Activated CD4-positive, alpha-beta T cell treated with anti-CD3 and anti-CD28 coated beads, Interleukin-2, amount 10 ng/mL, durations not matched to agents 7 days and 5 days (primary cell): ENCODE measurements at regions not wholly inside any gene's neighbourhood (a gene's known extent, or its start where the extent isn't known, plus 50 kb on each side); places are given as distances from the start of the nearest gene placed in this dataset.

Source experiments
- CTCF ChIA-PET: fragments of 350-600 bp; sonication (Branson Sonifier 250); formaldehyde crosslinking; loops from one replicate; lab custom pipeline; 2021; ENCODE audit warnings: antibody characterized with exemption; lab: Charles Lee
- POLR2A ChIA-PET: fragments of 350-600 bp; sonication (Branson Sonifier 250); formaldehyde crosslinking; loops from one replicate; lab custom pipeline; 2021; ENCODE audit warnings: antibody characterized with exemption; lab: Charles Lee
- DNase-seq: peaks from one replicate; pipeline ENCODE4 v3.0.0-alpha.2; 2020
- H3K27ac Mint-ChIP-seq: one replicate; pipeline ENCODE4 v1.8.0; 2021; ENCODE audit warnings: mild to moderate bottlenecking, moderate library complexity, mixed read lengths
- H3K27me3 Mint-ChIP-seq: one replicate; pipeline ENCODE4 v1.8.0; 2021; ENCODE audit warnings: mixed read lengths
- H3K36me3 Mint-ChIP-seq: one replicate; pipeline ENCODE4 v1.8.0; 2021; ENCODE audit warnings: low read depth, mixed read lengths
- H3K4me1 Mint-ChIP-seq: one replicate; pipeline ENCODE4 v1.8.0; 2021; ENCODE audit warnings: mixed read lengths
- H3K4me3 Mint-ChIP-seq: one replicate; pipeline ENCODE4 v1.8.0; 2021; ENCODE audit warnings: mild to moderate bottlenecking, moderate library complexity, mixed read lengths
- H3K9me3 Mint-ChIP-seq: one replicate; pipeline ENCODE4 v1.8.0; 2021; ENCODE audit warnings: mixed read lengths

GRCh38 chr2:19651466-19651865 lies 250.3 kb downstream of the TTC32 start:
- Mint-ChIP-seq H3K36me3 (no peaks in the 10 kb centered on the region), H3K4me3 (no peak overlapping the region), H3K9me3 (no peaks in the 10 kb centered on the region), H3K4me1 (no peaks in the 10 kb centered on the region), H3K27me3 (no peaks in the 10 kb centered on the region), H3K27ac (no peak overlapping the region)
- CTCF ChIA-PET = interaction anchor here (0.6 to 0.7 kb wide), 2 partner anchors 142 to 910 kb away, joined by 3 read pairs; no protein-coding TSS in a partner anchor
- POLR2A ChIA-PET = no interaction called here
- no peak for DNase-seq

- Mint-ChIP-seq H3K4me3 (no peak overlapping the region), H3K9me3 (no peaks in the 10 kb centered on the region), H3K36me3 (no peaks in the 10 kb centered on the region), H3K27ac (no peak overlapping the region), H3K27me3 (no peaks in the 10 kb centered on the region), H3K4me1 (no peaks in the 10 kb centered on the region)
- no peak for DNase-seq
- CTCF ChIA-PET = interaction anchor here (1.0 kb wide), 1 partner anchor 11 kb away, joined by 3 read pairs; no protein-coding TSS in a partner anchor
- POLR2A ChIA-PET = no interaction called here
These were observed 251.9 kb downstream of the TTC32 start for GRCh38 chr2:19649785-19650380.

- Mint-ChIP-seq H3K36me3 (no peaks in the 10 kb centered on the region), H3K9me3 (no peaks in the 10 kb centered on the region), H3K4me1 (no peaks in the 10 kb centered on the region), H3K27ac (no peak overlapping the region), H3K27me3 (peaks cover 4% of the 10 kb centered on the region), H3K4me3 (no peak overlapping the region)
- ChIA-PET CTCF (no interaction called here), POLR2A (no interaction called here)
- no peak for DNase-seq
These were observed 252.6 kb downstream of the TTC32 start for GRCh38 chr2:19649142-19649541.

GRCh38 chr2:19648583-19648982 lies 253.2 kb downstream of the TTC32 start:
- H3K36me3 Mint-ChIP-seq = no peaks in the 10 kb centered on the region
- ChIA-PET POLR2A (no interaction called here), CTCF (no interaction called here)
- DNase-seq = no peak
- no peaks in the 10 kb centered on the region for H3K4me1 Mint-ChIP-seq
- no peaks in the 10 kb centered on the region for H3K9me3 Mint-ChIP-seq
- H3K27ac Mint-ChIP-seq = no peak overlapping the region
- peaks cover 4% of the 10 kb centered on the region for H3K27me3 Mint-ChIP-seq
- H3K4me3 Mint-ChIP-seq = no peak overlapping the region

GRCh38 chr2:19646987-19647386 lies 254.8 kb downstream of the TTC32 start:
- ChIA-PET POLR2A (no interaction called here), CTCF (no interaction called here)
- Mint-ChIP-seq H3K36me3 (no peaks in the 10 kb centered on the region), H3K4me1 (no peaks in the 10 kb centered on the region), H3K27ac (no peak overlapping the region), H3K9me3 (no peaks in the 10 kb centered on the region), H3K4me3 (no peak overlapping the region), H3K27me3 (peaks cover 4% of the 10 kb centered on the region)
- DNase-seq = no peak

- Mint-ChIP-seq H3K36me3 (no peaks in the 10 kb centered on the region), H3K4me1 (no peaks in the 10 kb centered on the region), H3K9me3 (no peaks in the 10 kb centered on the region), H3K4me3 (no peak overlapping the region), H3K27me3 (peaks cover 4% of the 10 kb centered on the region), H3K27ac (no peak overlapping the region)
- CTCF ChIA-PET = interaction anchor here (0.6 kb wide), 1 partner anchor 1472 kb away, joined by 4 read pairs; no protein-coding TSS in a partner anchor
- POLR2A ChIA-PET = no interaction called here
- DNase-seq = no peak
These were observed 257.0 kb downstream of the TTC32 start for GRCh38 chr2:19644763-19645162.

GRCh38 chr2:19643117-19643518 lies 258.7 kb downstream of the TTC32 start:
- Mint-ChIP-seq H3K4me3 (no peak overlapping the region), H3K4me1 (no peaks in the 10 kb centered on the region), H3K27me3 (peaks cover 4% of the 10 kb centered on the region), H3K9me3 (no peaks in the 10 kb centered on the region), H3K36me3 (no peaks in the 10 kb centered on the region), H3K27ac (no peak overlapping the region)
- no peak for DNase-seq
- ChIA-PET POLR2A (no interaction called here), CTCF (interaction anchor here (1.1 kb wide), 1 partner anchor 10 kb away, joined by 3 read pairs; no protein-coding TSS in a partner anchor)

- DNase-seq = no peak
- no peaks in the 10 kb centered on the region for H3K9me3 Mint-ChIP-seq
- ChIA-PET CTCF (no interaction called here), POLR2A (no interaction called here)
- H3K27ac Mint-ChIP-seq = no peak overlapping the region
- peaks cover 4% of the 10 kb centered on the region for H3K27me3 Mint-ChIP-seq
- H3K4me1 Mint-ChIP-seq = no peaks in the 10 kb centered on the region
- no peak overlapping the region for H3K4me3 Mint-ChIP-seq
- no peaks in the 10 kb centered on the region for H3K36me3 Mint-ChIP-seq
These were observed 259.3 kb downstream of the TTC32 start for GRCh38 chr2:19642501-19642900.

- no peaks in the 10 kb centered on the region for H3K36me3 Mint-ChIP-seq
- ChIA-PET CTCF (interaction anchor here (1.6 kb wide), 1 partner anchor 21 kb away, joined by 4 read pairs; no protein-coding TSS in a partner anchor), POLR2A (no interaction called here)
- peaks cover 4% of the 10 kb centered on the region for H3K27me3 Mint-ChIP-seq
- no peak for DNase-seq
- H3K4me3 Mint-ChIP-seq = no peak overlapping the region
- H3K9me3 Mint-ChIP-seq = no peaks in the 10 kb centered on the region
- H3K4me1 Mint-ChIP-seq = no peaks in the 10 kb centered on the region
- H3K27ac Mint-ChIP-seq = no peak overlapping the region
These were observed 265.8 kb downstream of the TTC32 start for GRCh38 chr2:19635951-19636510.

GRCh38 chr2:19632403-19632991 lies 269.3 kb downstream of the TTC32 start:
- Mint-ChIP-seq H3K27me3 (peaks cover 4% of the 10 kb centered on the region), H3K4me3 (no peak overlapping the region), H3K4me1 (no peaks in the 10 kb centered on the region), H3K9me3 (no peaks in the 10 kb centered on the region), H3K27ac (no peak overlapping the region), H3K36me3 (no peaks in the 10 kb centered on the region)
- CTCF ChIA-PET = no interaction called here
- POLR2A ChIA-PET = no interaction called here
- no peak for DNase-seq

GRCh38 chr2:19631871-19632270 lies 269.9 kb downstream of the TTC32 start:
- Mint-ChIP-seq H3K9me3 (no peaks in the 10 kb centered on the region), H3K36me3 (no peaks in the 10 kb centered on the region), H3K4me3 (no peak overlapping the region), H3K27me3 (peaks cover 4% of the 10 kb centered on the region), H3K27ac (no peak overlapping the region), H3K4me1 (no peaks in the 10 kb centered on the region)
- DNase-seq = no peak
- POLR2A ChIA-PET = no interaction called here
- CTCF ChIA-PET = interaction anchor here (0.6 kb wide), 1 partner anchor 262 kb away, joined by 3 read pairs; no protein-coding TSS in a partner anchor

- Mint-ChIP-seq H3K36me3 (no peaks in the 10 kb centered on the region), H3K27ac (no peak overlapping the region), H3K27me3 (no peaks in the 10 kb centered on the region), H3K9me3 (no peaks in the 10 kb centered on the region), H3K4me1 (no peaks in the 10 kb centered on the region), H3K4me3 (no peak overlapping the region)
- POLR2A ChIA-PET = no interaction called here
- CTCF ChIA-PET = no interaction called here
- no peak for DNase-seq
These were observed 270.9 kb downstream of the TTC32 start for GRCh38 chr2:19630921-19631320.

GRCh38 chr2:19627359-19627758 lies 268.9 kb upstream of the OSR1 start:
- H3K27me3 Mint-ChIP-seq = no peaks in the 10 kb centered on the region
- H3K4me1 Mint-ChIP-seq = no peaks in the 10 kb centered on the region
- H3K27ac Mint-ChIP-seq = no peak overlapping the region
- no peak overlapping the region for H3K4me3 Mint-ChIP-seq
- POLR2A ChIA-PET = no interaction called here
- H3K9me3 Mint-ChIP-seq = no peaks in the 10 kb centered on the region
- no peak for DNase-seq
- CTCF ChIA-PET = no interaction called here
- H3K36me3 Mint-ChIP-seq = no peaks in the 10 kb centered on the region
